ENCODE measurements at regions not wholly inside any gene's neighbourhood (a gene's known extent, or its start where the extent isn't known, plus 50 kb on each side); places are given as distances from the start of the nearest gene placed in this dataset.
"Not testable (repeated sequence)": the region's sequence is repeated elsewhere in the genome, so short reads cannot be mapped to it uniquely, and the experiment has no call there.

- no peak for DNase-seq
These were observed 941.3 kb upstream of the SLITRK1 start for GRCh38 chr13:84823528-84823927.

GRCh38 chr13:84821261-84821660 lies 939.0 kb upstream of the SLITRK1 start:
- no peak for DNase-seq

- no peak for DNase-seq
These were observed 934.4 kb upstream of the SLITRK1 start for GRCh38 chr13:84816567-84817105.

GRCh38 chr13:84812789-84813188 lies 930.5 kb upstream of the SLITRK1 start:
- DNase-seq, result no peak

- DNase-seq, result no peak
These were observed 929.8 kb upstream of the SLITRK1 start for GRCh38 chr13:84812078-84812477.

- DNase-seq, result no peak
These were observed 928.5 kb upstream of the SLITRK1 start for GRCh38 chr13:84810781-84811180.

GRCh38 chr13:84802073-84802472 lies 919.8 kb upstream of the SLITRK1 start:
- DNase-seq, result no peak

- DNase-seq, result no peak
These were observed 902.3 kb upstream of the SLITRK1 start for GRCh38 chr13:84784443-84785153.

GRCh38 chr13:84777316-84777715 lies 895.0 kb upstream of the SLITRK1 start:
- no peak for DNase-seq

GRCh38 chr13:84776593-84776992 lies 894.3 kb upstream of the SLITRK1 start:
- no peak for DNase-seq

- DNase-seq, result not testable (repeated sequence)
These were observed 893.6 kb upstream of the SLITRK1 start for GRCh38 chr13:84775920-84776319.

- DNase-seq, result no peak
These were observed 891.8 kb upstream of the SLITRK1 start for GRCh38 chr13:84774111-84774510.

GRCh38 chr13:84760956-84761355 lies 878.7 kb upstream of the SLITRK1 start:
- no peak for DNase-seq

- no peak for DNase-seq
These were observed 866.9 kb upstream of the SLITRK1 start for GRCh38 chr13:84749126-84749525.

GRCh38 chr13:84745051-84745551 lies 862.8 kb upstream of the SLITRK1 start:
- no peak for DNase-seq

GRCh38 chr13:84744203-84744602 lies 861.9 kb upstream of the SLITRK1 start:
- no peak for DNase-seq

- DNase-seq, result no peak
These were observed 859.0 kb upstream of the SLITRK1 start for GRCh38 chr13:84741253-84741652.

GRCh38 chr13:84739021-84739420 lies 856.7 kb upstream of the SLITRK1 start:
- DNase-seq, result no peak

- DNase-seq, result no peak
These were observed 855.4 kb upstream of the SLITRK1 start for GRCh38 chr13:84737661-84738060.

- DNase-seq, result no peak
These were observed 848.1 kb upstream of the SLITRK1 start for GRCh38 chr13:84730376-84730775.

- no peak for DNase-seq
These were observed 823.9 kb upstream of the SLITRK1 start for GRCh38 chr13:84705982-84706710.

- no peak for DNase-seq
These were observed 819.9 kb upstream of the SLITRK1 start for GRCh38 chr13:84702174-84702573.

GRCh38 chr13:84697591-84697990 lies 815.3 kb upstream of the SLITRK1 start:
- not testable (repeated sequence) for DNase-seq

GRCh38 chr13:84686973-84687372 lies 804.7 kb upstream of the SLITRK1 start:
- no peak for DNase-seq
